Ecto neural progenitor cell (in vitro differentiated cells): ENCODE measurements at regions not wholly inside any gene's neighbourhood (a gene's known extent, or its start where the extent isn't known, plus 50 kb on each side); places are given as distances from the start of the nearest gene placed in this dataset.

Experiments
- DNase-seq: peaks from one replicate; pipeline ENCODE4 v3.0.0-alpha.2; 2018; ENCODE audit warnings: low spot score

DNA sequence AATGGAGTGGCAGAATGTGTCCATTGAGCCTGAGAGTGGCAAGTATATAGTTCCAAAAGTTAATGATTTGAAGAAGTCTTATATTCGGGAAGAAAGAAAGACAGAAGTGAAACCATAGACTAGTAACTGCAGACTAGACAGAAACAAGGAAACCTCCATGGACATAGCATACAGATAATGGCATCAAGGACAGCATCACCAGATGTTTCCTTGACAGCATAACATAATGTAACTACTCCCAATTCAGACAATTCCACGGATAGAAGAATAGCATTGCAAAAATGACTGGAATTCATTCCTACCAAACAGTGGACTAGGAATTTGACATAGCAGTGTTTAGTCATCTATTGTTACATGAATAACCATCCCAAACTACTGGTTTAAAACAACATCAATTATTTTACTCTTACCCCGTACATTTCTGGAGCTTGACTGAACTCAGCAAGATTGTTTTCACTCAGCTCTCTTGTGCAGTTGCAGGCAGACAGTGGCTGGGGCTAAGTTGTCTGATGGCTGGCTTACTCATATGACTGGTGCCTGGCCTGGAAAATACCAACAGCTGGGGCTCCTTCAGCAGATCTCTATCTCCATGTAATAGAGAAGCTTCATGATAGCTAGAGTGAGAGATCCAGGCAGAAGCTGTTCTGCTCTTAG is 109.7 kb upstream of the GADL1 start:
- DNase-seq, result no peak

DNA sequence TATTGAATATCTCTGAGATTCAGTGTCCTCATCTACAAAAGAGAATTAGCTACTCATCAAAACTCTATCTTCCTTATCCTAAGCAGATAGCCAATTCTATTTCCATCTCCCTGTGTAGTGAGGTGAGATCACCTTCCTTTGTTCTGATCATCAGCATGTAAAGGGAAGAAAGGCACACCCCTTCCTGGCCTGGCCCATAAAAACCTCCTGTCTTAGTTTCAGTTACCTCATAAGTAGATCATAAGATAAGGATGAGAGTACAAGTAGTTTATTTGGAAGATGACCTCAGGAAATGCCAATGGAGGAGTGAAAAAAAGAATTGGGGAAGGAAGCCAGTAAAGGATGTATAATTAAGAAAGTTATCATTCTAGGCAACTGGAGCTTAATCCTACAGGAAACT is 114.5 kb upstream of the GADL1 start:
- DNase-seq, result no peak

DNA sequence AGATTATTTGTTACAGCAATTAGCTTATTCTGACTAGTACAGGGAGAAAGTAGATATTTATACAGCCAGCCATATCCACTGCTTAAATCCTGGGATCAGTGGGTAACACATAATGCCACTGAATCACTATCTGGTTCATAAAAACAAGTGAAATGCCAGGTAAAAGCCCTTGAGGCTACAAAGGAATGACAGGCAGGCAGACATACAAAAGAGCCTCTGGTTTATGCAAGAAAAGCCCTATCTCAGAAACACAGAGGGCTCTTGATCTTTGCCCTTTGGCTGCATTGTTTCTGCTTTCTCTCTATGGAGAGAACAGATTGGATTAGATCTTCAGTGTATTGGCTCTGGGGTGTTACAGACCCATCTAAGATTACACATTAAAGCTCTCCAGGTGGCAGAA is 115.4 kb upstream of the GADL1 start:
- DNase-seq, result peak; percentile 61

DNA sequence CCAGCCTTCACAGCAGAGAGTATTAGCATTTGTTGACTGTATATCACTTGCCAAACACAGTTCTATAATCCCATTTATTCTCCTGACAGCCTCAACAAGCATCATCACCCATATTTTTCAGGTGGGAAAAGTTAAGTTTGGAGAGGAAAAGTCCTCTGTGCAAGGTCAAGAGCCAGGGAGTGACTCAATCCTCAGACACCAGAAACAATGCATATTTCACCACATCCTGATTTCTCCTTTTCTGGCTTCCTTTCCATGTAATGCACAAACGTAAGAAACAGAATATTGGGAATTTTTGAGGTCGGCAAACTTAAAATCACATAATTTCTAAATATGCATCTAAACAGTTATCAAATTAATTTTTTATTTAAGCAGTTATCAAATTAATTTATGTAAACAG is 116.0 kb upstream of the GADL1 start:
- no peak for DNase-seq

DNA sequence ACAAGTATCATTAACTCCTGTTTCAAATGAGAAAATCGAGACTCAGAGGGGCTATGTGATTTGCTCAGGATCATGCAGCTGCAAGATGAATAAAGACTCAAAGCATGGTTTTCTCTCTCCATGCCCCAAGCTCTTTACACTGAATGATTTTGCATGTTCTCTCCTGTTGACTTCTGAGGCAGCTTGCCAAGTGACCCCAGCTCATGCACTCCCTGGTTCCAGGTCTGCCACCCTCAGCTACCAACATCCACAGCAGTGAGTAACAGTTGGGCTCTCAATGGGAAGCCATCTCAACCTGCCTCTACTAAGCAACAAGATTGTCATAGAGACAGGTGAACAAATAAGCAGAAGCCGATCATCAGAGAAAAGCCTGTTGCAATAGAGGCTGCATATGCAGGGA is 116.9 kb upstream of the GADL1 start:
- DNase-seq, result no peak

DNA sequence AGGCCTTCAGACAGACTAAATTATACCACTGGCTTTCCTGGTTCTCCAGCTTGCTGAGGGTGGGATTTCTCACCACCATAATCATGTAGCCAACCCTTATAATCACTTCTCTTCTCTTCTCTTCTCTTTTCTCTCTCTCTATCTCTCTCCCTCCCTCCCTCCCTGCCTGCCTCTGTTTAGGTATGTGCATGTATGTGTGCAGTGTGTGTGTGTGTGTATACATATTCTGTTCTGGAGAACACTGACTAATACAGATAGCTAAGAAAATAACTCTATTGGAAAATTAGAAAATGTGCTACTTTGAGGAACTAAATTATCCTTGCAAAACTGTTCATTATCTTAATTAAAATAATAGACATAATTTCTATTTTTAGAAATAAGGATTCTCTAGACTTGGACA is 118.6 kb upstream of the GADL1 start:
- DNase-seq, result no peak

DNA sequence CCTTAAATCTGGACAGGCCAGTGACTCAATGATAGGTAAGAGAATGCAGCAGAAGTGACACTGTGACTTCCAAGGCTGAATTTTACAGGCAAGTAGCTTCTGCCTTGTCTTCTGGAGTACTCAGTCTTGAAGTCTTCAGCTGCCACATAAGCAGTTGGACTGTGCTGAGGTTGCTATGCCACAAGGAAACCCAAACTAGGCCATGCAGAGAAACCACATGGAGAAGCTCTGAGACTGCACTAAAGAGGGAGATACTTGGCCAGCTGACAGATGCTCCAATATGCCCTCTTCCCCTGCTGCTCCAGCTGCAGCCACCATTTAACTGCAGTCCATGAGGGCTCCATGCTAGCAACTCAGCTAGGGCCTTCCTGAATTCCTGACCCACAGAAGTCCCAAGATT is 119.4 kb upstream of the GADL1 start:
- DNase-seq, result no peak

DNA sequence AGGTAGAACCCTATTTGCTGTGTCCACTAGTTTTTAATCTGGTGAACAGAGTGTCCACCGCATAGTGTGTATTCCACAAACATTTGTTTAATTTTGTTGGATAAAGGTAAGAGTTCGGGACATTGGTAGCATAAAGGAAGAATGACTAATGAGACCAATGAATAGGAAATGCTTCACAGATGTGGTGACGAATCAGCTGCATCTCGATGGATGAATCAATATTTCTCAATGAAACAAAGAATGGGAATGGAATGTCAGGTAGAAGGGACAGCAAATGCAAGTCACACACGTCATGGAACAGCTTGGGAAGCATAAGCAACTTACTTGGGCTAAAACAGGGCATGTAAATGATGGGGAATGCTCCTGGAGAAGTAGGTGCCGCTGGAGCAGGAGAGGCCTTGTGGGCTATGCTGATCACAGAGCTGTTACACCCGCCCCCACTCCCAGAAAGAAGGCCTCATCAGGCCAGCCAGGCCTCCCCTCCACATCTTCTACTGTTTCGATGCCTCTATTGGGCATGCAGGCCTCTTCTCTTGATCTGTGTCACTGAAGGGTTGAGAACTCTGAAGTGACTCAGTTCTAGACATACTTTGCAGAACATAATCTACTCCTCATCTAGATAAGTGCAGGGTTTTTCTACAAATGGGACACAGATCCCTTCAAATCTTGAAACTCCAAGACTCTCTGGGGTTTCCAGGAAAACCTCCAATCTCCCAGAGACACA is 120.0 kb upstream of the GADL1 start:
- DNase-seq, result no peak

DNA sequence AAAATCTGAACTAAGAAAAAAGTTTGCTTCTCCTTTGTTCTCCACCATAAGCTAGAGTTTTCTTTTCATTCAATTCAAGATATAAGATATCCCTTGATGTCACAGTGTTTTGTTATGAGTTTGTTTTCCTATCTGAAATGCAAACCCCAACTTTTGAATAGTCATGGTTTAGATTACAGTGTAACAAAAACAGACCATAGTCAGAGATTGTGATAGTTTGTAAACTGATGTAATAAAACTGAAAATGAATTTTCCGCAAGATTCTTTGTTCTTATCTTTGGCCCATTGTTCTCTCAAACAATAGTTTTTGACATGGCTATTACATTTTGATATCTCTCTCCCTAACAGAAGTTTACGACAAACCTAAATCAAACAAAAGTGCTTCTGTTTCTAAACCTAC is 121.7 kb upstream of the GADL1 start:
- no peak for DNase-seq

DNA sequence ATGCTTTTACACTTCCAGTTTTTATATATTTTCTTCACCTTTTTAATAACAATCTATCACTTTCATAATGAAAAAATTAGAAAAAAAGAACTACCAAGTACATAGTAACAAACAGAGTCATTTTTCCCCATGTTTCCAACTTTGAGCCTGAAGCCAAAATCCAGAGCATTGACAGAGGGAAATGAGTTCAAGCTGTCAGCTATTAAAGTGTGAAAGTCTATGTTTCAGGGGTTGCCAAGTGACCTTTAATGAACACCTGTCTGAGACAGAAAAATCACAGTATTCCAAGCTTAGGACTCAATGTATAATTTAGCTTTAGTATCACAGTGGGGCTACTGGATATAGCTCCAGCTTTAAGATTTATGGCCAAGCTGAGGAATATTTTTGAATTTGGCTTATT is 128.3 kb upstream of the GADL1 start:
- no peak for DNase-seq

DNA sequence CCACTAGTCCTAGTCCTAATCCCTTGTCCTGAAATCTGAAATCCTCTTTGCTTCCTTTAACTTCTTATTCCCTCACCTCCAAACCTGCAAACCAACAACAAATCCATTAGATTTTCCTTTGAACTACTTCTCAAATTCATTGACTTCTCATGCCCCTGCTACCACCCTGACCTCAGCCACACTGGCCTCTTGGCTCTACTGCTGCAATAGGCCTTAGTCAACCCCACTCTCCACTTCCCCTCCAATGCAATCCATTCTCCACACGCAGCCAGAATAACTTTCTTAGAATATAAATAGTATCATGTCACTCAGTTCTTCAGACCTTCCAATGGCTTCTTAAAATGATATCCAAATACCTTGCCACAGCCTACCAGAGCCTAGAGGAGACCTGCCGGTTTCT is 131.1 kb upstream of the GADL1 start:
- DNase-seq, result no peak

DNA sequence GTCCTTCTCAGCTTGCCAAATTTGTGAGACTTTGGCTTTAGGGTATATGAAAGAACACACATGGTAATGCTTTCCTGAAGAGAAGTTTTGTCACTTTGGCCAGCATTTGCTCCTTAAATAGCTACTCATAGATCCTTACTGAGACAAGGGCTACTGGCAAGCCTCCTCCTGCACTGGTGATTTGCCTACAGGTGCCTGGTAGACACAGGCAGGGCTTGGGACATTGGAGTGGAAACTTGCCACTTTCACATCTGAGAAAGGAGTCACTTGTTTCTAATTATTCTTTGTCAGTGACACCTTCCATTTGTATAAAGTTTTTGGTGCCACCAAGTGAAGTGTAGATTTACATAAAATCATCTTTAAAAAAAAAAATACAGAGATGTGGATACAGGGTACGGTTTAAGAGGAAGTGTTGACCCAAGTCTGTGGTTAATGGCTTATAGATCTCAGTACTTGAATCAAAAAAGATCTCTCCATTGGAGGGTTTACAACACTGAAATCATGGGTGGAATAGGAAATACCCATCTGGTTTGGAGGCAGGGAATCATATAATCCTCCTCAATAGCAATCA is 132.8 kb upstream of the GADL1 start:
- DNase-seq, result no peak

DNA sequence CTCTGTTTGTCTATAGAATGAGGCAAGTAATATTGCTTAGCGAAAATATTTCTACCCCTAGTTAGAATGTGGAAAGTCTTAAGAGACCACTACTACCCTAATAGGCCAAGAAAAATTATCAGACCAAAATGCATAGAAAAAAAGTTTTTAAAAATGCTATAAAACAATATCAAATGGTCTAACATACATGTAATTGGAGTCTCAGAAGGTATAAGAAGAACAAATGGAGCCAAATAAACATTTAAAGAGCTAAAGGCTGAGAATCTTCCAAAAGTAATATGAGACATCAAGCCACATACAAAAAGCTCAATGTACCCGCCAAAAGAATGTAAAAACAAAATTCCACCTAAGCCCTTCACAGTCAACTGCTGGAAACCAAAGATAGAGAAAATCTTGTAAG is 133.5 kb upstream of the GADL1 start:
- no peak for DNase-seq

DNA sequence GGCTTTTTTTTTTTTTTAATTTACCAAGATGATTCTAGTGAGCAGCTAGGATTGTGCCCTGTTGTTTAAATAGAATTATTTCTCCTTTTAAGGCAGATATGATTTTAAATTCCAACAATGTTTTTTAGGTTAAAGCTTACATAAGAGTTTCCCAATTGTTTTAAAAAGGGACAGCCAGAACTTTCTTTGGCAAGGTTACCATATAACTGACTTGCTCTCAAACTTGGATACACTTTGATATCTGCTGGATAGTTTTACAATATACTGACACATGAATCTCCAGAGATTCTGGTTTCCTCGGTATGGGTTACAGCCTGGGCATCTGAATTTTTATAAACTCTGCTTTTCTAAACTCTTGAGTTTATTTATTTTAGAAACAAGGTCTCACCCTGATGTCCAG is 134.3 kb upstream of the GADL1 start:
- no peak for DNase-seq

DNA sequence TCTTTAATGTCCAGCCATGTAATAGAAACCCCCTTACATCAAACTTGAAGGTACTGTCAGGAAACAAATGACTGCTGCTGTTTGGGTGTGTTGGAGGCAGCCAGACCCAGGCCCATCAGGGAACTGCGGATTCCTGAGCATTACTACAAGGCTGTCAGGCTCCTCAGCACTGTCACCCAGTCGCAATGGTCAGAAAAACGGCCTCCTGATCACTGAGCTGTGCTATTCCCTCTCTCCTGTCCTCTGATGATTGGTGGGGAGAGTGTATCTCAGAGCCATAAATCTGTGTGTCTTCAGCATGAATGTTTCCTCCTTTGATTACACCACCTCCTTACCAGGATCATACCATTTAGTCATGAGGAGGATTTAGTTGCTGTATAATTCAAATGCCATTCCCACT is 135.2 kb upstream of the GADL1 start:
- no peak for DNase-seq

DNA sequence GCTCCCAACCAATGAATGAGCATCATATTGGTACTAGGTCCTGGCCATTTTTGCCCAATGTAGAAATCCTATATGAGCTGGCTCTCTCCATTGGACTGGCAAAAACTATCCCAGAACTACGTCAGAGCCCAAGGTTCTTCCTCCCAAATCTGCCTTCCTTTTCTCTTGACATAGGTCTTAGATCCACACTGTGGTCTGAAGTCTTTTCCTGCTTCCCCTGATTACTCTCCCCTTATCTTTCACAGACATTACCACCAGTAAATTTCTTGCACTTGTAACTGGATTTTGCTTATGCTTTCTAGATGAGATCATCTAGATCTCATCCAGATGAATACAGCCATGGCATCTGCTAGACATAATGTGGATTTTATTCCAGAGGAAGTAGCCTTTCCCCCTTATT is 141.2 kb upstream of the GADL1 start:
- no peak for DNase-seq

DNA sequence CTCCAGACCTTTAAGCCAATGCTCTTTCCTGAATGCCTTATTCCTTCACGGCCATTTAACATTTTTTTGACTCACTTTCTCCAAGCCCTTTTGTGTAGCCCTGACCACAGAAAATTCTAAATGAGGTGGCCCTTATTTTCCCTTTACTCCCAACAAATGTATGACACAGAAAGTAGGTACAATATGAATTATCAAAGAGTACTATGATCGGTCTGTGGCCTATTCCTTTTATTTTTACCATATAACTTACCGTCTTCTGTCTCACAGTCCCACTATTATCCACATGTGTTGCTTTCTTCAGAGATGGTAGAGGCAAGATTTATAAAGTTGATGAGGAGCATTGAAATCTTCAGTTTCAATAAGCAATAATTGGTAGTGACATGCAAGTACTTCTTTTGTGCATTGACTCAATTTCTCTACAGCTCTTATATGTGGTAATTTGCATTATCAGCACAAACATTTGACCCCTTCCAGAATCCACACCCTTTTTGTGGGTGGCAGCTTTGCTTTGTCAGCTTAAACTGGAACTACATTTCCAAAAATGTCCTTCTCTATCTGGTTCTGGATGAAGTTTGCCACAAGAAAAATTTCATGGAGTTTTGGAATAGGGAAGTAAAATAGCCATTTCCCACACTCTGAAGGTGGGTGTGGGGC is 143.8 kb upstream of the GADL1 start:
- DNase-seq, result no peak

DNA sequence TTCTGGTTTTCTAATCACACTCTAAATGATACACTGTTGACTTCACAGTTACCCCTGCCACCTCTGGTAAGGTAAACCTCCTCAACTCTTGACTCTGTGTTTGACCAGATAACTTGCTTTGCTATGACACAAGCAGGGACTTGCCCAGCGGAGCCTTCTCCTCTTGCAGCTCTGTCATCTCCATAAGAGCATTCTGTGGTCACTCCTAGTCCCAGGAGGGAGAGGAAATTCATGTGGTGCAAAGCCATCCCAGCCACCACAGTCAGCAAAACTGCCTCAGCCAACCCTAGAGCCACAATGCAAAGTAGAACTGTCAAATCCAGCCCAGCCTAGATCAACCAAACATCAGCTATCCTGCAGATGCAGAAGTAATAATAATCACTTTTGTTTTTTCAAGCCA is 144.7 kb upstream of the GADL1 start:
- DNase-seq, result no peak

DNA sequence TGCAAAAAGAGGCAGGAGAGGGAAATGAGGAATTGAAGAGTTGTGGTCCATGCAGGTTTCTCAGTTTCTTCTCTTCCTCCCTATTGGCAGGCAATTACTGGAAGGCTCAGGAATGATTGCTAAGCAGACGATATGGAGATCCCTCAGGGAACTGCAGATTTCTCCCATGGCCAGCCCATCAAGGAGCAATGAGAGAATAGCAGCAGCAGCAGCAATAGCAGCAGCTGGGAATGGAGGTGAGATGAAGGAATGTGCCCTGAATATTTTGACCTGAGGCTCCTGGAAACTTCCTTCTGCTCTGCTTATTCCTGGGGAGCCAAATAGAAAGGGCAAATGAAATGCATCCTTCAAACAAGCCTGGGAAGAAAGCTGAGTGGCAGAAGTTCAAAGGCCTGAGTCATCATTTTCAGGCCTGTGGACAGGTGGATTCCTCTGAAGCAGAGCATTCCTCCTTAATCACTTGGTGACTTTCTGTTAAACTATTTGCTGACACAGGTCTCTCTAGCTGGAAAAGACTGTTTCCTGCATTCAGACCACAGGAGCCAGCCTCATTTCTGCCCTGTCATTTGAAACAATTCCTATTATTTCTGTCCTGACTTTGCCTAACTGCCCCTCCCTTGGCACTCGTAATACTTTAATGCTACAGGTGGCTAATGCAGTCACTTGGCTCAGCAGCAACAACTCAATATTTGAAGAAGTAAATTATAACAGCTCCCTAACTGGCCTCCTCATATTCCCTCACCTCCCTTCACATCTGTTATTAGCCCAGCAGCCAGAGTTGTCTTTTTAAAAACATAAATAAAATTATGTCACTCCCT is 146.9 kb upstream of the GADL1 start:
- no peak for DNase-seq

DNA sequence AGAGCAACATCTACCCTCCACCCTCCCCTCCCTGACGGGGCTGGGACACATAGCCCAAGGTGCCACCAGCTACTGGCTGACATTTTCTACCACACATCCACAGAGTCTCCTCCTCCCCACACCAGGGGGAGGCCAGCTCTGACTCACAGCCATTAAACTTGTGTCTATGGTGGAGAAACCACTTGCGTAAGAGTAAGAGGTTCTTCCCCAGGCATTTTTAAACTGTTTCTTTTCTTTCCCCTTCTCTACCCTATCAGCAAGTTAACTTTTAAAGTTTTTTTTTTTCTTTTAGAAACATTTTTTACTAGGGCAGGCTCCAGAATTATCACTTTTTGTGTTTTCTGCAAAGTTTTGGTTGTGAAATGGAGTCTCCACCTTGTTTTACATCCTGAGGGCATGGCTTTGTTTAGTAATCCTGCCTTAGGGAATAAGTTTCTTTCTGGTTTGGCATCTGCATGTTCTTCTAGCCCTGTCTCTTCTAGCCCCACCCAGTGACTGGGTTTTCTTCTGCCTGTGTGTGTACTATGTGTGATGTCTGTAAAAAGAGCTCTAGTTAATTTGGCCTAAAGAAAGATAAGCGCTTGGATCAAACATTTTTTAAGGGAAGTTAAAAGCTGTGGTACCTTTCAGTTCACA is 148.8 kb upstream of the GADL1 start:
- no peak for DNase-seq

DNA sequence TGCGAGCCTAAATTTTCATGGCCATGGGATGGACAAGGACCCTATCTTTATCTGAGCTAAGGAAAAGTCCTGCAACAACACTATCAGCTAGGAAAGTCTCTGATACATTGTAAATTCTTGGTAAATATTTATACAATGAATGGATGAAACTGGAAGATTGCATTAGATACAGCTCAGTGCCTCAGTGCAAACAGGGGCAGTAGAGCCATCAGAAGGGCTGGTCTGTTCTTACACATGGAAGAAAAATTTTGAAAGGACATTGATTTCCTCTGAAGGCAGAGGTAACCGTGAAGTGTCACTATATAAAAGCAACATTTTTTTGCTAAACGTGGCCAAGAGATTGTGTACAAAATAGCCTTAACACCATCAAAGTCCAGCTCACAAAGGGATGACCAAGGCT is 153.2 kb upstream of the GADL1 start:
- DNase-seq, result no peak

DNA sequence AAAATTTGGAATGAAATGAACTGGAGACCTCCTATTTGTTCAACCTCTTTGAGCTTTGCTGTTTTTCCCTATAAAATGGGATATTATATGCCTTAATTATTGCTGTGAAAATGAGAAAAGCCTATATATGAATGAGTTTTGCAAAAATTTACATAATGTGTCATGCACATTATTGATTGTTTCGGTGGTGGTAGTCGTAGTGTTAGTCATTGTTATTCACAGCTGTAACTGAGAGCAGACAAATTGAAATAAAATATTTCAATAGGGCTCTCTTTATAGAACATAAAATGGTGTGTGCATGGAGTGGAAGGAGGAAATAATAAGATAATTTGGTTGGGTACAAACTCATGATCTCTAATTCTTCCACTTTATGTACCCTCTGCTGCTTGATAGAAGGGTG is 153.7 kb upstream of the GADL1 start:
- no peak for DNase-seq
